GM18520 (cell line): ENCODE measurements at regions not wholly inside any gene's neighbourhood (a gene's known extent, or its start where the extent isn't known, plus 50 kb on each side); places are given as distances from the start of the nearest gene placed in this dataset.
"Not testable (repeated sequence)": the region's sequence is repeated elsewhere in the genome, so short reads cannot be mapped to it uniquely, and the experiment has no call there.

ENCODE experiments used
- ATAC-seq: cut with Tn5 transposase; IDR thresholded peaks from one replicate; pipeline ENCODE4 v1.9.1; 2021; ENCODE audit not compliant: unreplicated experiment

DNA sequence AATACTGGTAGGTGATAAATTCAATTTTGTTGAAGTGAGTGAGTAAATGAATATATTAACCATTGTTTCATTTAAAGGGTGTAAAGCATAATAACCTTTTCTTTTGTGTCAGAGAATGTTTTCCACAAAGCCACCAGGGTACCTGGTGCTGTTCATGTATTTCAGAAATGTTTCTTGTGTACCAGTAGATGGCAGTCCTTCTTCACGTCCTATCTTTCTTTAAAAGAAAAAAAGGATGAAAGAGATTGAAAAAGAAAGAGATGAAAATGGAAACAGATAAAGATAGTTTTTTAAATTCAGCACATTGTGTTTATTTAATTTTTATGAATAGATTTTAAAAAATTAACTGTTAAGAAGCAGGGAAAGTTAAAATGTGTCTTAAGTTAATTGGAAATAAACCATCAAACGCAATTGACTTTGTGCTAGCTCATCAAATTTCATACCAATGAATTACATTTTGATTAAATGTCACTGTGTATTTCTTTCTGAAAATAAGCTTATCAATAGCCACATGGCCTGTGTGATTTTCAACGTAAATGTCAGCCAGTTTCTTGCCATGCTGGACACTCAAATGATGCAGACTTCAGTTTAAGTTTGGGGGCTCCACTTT lies 65.5 kb upstream of the CHORDC1 start:
- no peak for ATAC-seq

DNA sequence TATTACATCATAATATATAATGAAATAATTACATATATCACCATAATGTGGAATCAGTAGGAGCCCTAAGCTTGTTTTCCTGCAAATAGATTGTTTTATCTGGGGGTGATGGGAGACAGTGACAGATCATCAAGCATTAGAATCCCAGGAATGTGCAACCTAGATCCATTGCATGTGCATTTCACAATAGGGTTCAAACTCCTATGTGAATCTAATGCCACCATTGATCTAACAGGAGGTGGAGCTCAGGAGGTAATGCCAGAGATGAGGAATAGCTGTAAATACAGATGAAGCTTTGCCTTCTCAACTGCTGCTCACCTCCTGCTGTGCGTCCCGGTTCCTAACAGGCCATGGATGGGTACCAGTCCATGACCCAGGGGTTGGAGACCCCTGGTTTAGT lies 63.8 kb upstream of the CHORDC1 start:
- ATAC-seq, result no peak

DNA sequence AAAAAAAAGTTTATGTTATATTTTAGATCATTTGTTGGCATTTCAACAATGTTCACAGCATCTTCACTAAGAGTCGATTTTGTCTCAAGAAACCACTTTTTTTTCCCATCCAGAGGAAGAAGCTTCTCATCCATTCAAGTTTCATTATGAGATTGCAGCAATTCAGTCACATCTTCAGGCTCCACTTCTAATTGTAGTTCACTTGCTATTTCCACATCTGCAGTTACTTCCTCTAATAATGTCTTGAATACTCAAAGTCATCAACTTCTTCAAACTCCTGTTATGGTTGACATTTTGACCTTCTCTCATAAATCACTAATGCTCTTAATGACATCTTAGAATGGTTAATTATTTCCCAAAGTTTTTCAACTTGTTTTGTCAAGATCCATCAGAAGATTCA lies 61.3 kb upstream of the CHORDC1 start:
- ATAC-seq, result no peak

DNA sequence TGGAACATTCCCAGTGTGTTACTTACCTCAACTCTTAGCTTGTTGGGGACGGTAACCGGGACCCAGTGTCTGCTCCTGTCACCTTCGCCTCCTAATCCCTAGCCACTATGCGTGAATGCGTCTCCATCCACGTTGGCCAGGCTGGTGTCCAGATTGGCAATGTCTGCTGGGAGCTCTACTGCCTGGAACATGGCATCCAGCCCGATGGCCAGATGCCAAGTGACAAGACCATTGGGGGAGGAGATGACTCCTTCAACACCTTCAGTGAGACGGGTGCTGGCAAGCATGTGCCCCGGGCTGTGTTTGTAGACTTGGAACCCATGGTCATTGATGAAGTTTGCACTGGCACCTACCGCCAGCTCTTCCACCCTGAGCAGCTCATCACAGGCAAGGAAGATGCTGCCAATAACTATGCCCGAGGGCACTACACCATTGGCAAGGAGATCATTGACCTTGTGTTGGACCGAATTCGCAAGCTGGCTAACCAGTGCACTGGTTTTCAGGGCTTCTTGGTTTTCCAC lies 59.8 kb upstream of the CHORDC1 start:
- not testable (repeated sequence) for ATAC-seq

DNA sequence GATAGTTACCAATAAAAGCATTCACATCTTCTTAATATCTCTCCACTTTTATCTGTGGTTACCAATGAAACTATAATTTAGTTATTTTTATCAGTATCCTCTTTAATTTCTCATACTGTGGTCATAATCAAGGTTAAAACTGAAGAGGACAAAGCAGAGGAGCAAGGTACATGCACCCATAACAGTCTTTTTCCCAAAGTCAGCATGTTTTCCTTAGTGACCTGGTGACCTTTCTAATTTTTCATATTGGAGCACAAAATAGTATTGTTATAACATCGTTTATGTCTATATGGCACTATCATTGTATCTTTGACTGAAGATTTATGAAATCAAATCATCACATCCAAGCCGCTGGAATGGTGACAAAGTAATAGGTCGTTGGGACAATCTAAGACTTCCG lies 51.5 kb upstream of the CHORDC1 start:
- no peak for ATAC-seq
